ENCODE measurements at regions not wholly inside any gene's neighbourhood (a gene's known extent, or its start where the extent isn't known, plus 50 kb on each side); places are given as distances from the start of the nearest gene placed in this dataset.

- Histone ChIP-seq H3K36me3 (ENCODE audit: low read depth) (no peaks in the 10 kb centered on the region), H3K27ac (ENCODE audit: poor library complexity, severe bottlenecking) (no peak overlapping the region), H3K9me3 (ENCODE audit: severe bottlenecking) (no peaks in the 10 kb centered on the region), H3K4me1 (ENCODE audit: insufficient read depth, poor library complexity, severe bottlenecking) (peaks cover 12% of the 10 kb centered on the region), H3K27me3 (ENCODE audit: insufficient read depth, poor library complexity, severe bottlenecking) (no peaks in the 10 kb centered on the region), H3K4me3 (ENCODE audit: severe bottlenecking) (no peak overlapping the region)
- ATAC-seq (ENCODE audit: low read depth) (no peak), DNase-seq (ENCODE audit: low spot score) (no peak)
- TF ChIP-seq CTCF (IDR thresholded peaks at IDR 0.05; ENCODE audit: poor library complexity, severe bottlenecking) = no peak
These were observed 528.4 kb downstream of the METTL15 start for GRCh38 chr11:28636566-28636965.

- DNase-seq (ENCODE audit: low spot score) = no peak
- TF ChIP-seq CTCF (IDR thresholded peaks at IDR 0.05; ENCODE audit: poor library complexity, severe bottlenecking) = no peak
- no peak for ATAC-seq (ENCODE audit: low read depth)
- H3K4me3 ChIP-seq (ENCODE audit: severe bottlenecking) = no peak overlapping the region
- H3K4me1 ChIP-seq (ENCODE audit: insufficient read depth, poor library complexity, severe bottlenecking) = peaks cover 12% of the 10 kb centered on the region
- H3K9me3 ChIP-seq (ENCODE audit: severe bottlenecking) = no peaks in the 10 kb centered on the region
- no peaks in the 10 kb centered on the region for H3K36me3 ChIP-seq (ENCODE audit: low read depth)
- H3K27me3 ChIP-seq (ENCODE audit: insufficient read depth, poor library complexity, severe bottlenecking) = no peaks in the 10 kb centered on the region
- no peak overlapping the region for H3K27ac ChIP-seq (ENCODE audit: poor library complexity, severe bottlenecking)
These were observed 527.8 kb downstream of the METTL15 start for GRCh38 chr11:28636033-28636432.

GRCh38 chr11:28632338-28632737 lies 524.1 kb downstream of the METTL15 start:
- no peak for TF ChIP-seq CTCF (IDR thresholded peaks at IDR 0.05; ENCODE audit: poor library complexity, severe bottlenecking)
- Histone ChIP-seq H3K9me3 (ENCODE audit: severe bottlenecking) (no peaks in the 10 kb centered on the region), H3K27me3 (ENCODE audit: insufficient read depth, poor library complexity, severe bottlenecking) (no peaks in the 10 kb centered on the region), H3K27ac (ENCODE audit: poor library complexity, severe bottlenecking) (peak overlapping the region; percentile 67), H3K36me3 (ENCODE audit: low read depth) (no peaks in the 10 kb centered on the region), H3K4me1 (ENCODE audit: insufficient read depth, poor library complexity, severe bottlenecking) (peaks cover 12% of the 10 kb centered on the region), H3K4me3 (ENCODE audit: severe bottlenecking) (no peak overlapping the region)
- ATAC-seq (ENCODE audit: low read depth) (peak; percentile 91), DNase-seq (ENCODE audit: low spot score) (no peak)

GRCh38 chr11:28631148-28631547 lies 523.0 kb downstream of the METTL15 start:
- H3K4me3 ChIP-seq (ENCODE audit: severe bottlenecking) = no peak overlapping the region
- H3K27ac ChIP-seq (ENCODE audit: poor library complexity, severe bottlenecking) = peak overlapping the region; percentile 67
- no peaks in the 10 kb centered on the region for H3K27me3 ChIP-seq (ENCODE audit: insufficient read depth, poor library complexity, severe bottlenecking)
- ATAC-seq (ENCODE audit: low read depth) (no peak), DNase-seq (ENCODE audit: low spot score) (no peak)
- no peaks in the 10 kb centered on the region for H3K36me3 ChIP-seq (ENCODE audit: low read depth)
- no peaks in the 10 kb centered on the region for H3K9me3 ChIP-seq (ENCODE audit: severe bottlenecking)
- peaks cover 12% of the 10 kb centered on the region for H3K4me1 ChIP-seq (ENCODE audit: insufficient read depth, poor library complexity, severe bottlenecking)
- TF ChIP-seq CTCF (IDR thresholded peaks at IDR 0.05; ENCODE audit: poor library complexity, severe bottlenecking) = no peak

- H3K36me3 ChIP-seq (ENCODE audit: low read depth) = no peaks in the 10 kb centered on the region
- no peaks in the 10 kb centered on the region for H3K9me3 ChIP-seq (ENCODE audit: severe bottlenecking)
- no peak for TF ChIP-seq CTCF (IDR thresholded peaks at IDR 0.05; ENCODE audit: poor library complexity, severe bottlenecking)
- no peak overlapping the region for H3K27ac ChIP-seq (ENCODE audit: poor library complexity, severe bottlenecking)
- DNase-seq (ENCODE audit: low spot score) (no peak), ATAC-seq (ENCODE audit: low read depth) (no peak)
- peaks cover 12% of the 10 kb centered on the region for H3K4me1 ChIP-seq (ENCODE audit: insufficient read depth, poor library complexity, severe bottlenecking)
- H3K27me3 ChIP-seq (ENCODE audit: insufficient read depth, poor library complexity, severe bottlenecking) = no peaks in the 10 kb centered on the region
- H3K4me3 ChIP-seq (ENCODE audit: severe bottlenecking) = no peak overlapping the region
These were observed 521.0 kb downstream of the METTL15 start for GRCh38 chr11:28629235-28629634.

All from RWPE2 (cell line).